ENCODE measurements at regions not wholly inside any gene's neighbourhood (a gene's known extent, or its start where the extent isn't known, plus 50 kb on each side); places are given as distances from the start of the nearest gene placed in this dataset.

- no peak overlapping the region for H3K4me3 ChIP-seq (ENCODE audit: low read length)
- TF ChIP-seq, protein P1, sequence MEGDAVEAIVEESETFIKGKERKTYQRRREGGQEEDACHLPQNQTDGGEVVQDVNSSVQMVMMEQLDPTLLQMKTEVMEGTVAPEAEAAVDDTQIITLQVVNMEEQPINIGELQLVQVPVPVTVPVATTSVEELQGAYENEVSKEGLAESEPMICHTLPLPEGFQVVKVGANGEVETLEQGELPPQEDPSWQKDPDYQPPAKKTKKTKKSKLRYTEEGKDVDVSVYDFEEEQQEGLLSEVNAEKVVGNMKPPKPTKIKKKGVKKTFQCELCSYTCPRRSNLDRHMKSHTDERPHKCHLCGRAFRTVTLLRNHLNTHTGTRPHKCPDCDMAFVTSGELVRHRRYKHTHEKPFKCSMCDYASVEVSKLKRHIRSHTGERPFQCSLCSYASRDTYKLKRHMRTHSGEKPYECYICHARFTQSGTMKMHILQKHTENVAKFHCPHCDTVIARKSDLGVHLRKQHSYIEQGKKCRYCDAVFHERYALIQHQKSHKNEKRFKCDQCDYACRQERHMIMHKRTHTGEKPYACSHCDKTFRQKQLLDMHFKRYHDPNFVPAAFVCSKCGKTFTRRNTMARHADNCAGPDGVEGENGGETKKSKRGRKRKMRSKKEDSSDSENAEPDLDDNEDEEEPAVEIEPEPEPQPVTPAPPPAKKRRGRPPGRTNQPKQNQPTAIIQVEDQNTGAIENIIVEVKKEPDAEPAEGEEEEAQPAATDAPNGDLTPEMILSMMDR (IDR thresholded peaks at IDR 0.05; ENCODE audit: insufficient read depth, low read depth, low read length, missing control alignments) = no peak
- no peak for DNase-seq (ENCODE audit: low read depth)
Measured at GRCh38 chr5:52190737-52191136, 597.0 kb upstream of the ITGA1 start.

GRCh38 chr5:52199833-52200232 lies 587.9 kb upstream of the ITGA1 start:
- TF ChIP-seq, protein P1 (IDR thresholded peaks at IDR 0.05; ENCODE audit: insufficient read depth, low read depth, low read length, missing control alignments) = no peak
- DNase-seq (ENCODE audit: low read depth) = no peak
- H3K4me3 ChIP-seq (ENCODE audit: low read length) = no peak overlapping the region

DNA sequence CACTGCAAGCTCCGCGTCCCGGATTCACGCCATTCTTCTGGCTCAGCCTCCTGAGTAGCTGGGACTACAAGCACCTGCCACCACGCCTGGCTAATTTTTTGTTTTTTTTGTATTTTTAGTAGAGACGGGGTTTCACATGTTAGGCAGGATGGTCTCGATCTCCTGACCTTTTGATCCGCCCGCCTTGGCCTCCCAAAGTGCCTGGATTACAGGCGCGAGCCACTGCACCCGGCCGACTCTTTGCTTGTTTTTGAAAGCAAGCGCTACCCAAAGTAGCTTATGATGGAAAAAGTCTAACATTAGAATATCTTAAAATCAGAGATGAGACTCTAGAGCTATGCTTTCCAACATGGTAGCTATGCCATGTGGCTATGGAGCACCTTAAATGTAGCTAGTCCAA lies 585.5 kb upstream of the ITGA1 start:
- no peak overlapping the region for H3K4me3 ChIP-seq (ENCODE audit: low read length)
- TF ChIP-seq, protein P1 (IDR thresholded peaks at IDR 0.05; ENCODE audit: insufficient read depth, low read depth, low read length, missing control alignments) = no peak
- DNase-seq (ENCODE audit: low read depth) = no peak

- TF ChIP-seq, protein P1 (IDR thresholded peaks at IDR 0.05; ENCODE audit: insufficient read depth, low read depth, low read length, missing control alignments) = no peak
- H3K4me3 ChIP-seq (ENCODE audit: low read length) = no peak overlapping the region
- no peak for DNase-seq (ENCODE audit: low read depth)
Measured at GRCh38 chr5:52204310-52204709, 583.4 kb upstream of the ITGA1 start.

All from epithelial cell of esophagus (primary cell).